ENCODE measurements at regions not wholly inside any gene's neighbourhood (a gene's known extent, or its start where the extent isn't known, plus 50 kb on each side); places are given as distances from the start of the nearest gene placed in this dataset.

- DNase-seq (ENCODE audit: low read depth, low spot score), result no peak
Measured at GRCh38 chr10:129321727-129322126, 145.3 kb upstream of the MGMT start.

GRCh38 chr10:129322933-129323820, 143.9 kb upstream of the MGMT start:
- no peak for DNase-seq (ENCODE audit: low read depth, low spot score)

DNA sequence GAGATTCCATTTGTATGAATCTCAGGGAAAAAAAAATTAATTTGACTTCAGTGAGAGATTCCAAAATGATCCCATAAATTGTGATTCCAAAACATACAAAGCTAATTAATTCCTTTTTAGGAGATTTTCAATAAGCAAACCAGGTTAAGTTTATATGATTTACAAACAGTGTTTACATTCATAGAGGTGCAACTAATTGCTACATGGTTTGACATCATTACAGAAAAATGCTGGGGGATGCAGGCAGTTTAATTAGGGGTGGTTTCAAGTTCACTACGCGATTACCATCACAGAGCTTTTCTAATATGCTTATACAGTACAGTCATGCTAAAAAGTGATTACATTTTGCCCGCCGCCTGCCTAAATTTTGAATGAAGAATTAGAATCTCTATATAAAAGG, 143.2 kb upstream of the MGMT start:
- no peak for DNase-seq (ENCODE audit: low read depth, low spot score)

- no peak for DNase-seq (ENCODE audit: low read depth, low spot score)
Measured at GRCh38 chr10:129325893-129326292, 141.1 kb upstream of the MGMT start.

DNA sequence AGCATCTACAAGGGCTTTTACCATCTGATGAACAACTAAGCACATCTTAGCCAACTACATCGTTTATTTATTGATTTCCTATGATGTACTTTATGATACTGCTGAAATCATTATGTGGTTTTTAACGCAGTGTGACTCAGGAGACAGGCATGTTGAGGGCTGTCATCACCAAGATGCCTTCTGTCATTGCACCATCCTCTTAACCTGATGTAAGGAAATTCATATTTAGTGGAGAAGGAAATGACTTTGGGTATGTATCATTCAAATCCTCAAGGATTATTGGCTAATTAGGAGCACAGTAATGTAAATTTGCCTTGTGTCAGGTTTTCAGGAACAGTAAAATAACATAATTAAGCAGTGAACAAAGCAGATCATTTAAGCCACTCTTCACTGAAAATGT, 138.5 kb upstream of the MGMT start:
- no peak for DNase-seq (ENCODE audit: low read depth, low spot score)

GRCh38 chr10:129329385-129330055, 137.5 kb upstream of the MGMT start:
- DNase-seq (ENCODE audit: low read depth, low spot score), result no peak

- DNase-seq (ENCODE audit: low read depth, low spot score), result no peak
Measured at GRCh38 chr10:129330211-129330610, 136.8 kb upstream of the MGMT start.

GRCh38 chr10:129331207-129331838, 135.7 kb upstream of the MGMT start:
- DNase-seq (ENCODE audit: low read depth, low spot score), result no peak

- DNase-seq (ENCODE audit: low read depth, low spot score), result no peak
Measured at GRCh38 chr10:129331839-129332220, 135.2 kb upstream of the MGMT start.

DNA sequence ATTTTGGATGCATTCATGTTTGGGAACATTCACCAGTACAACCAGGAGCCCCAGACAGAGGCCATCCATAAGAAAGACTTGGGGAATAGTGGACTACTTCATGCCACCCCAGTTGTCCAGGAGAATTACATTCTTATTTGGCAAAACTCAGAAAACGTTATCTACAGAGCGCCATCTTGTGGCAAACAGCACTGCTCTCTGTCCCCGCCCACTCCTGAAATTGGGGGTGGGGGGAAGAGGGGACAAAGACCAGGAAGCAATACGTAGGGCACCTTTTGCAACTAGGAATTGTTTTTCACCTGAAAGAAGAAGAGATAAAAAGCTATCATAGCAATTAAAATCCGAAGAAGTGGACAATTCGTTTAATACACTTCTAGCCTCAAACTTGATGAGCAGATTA, 134.6 kb upstream of the MGMT start:
- DNase-seq (ENCODE audit: low read depth, low spot score), result no peak

DNA sequence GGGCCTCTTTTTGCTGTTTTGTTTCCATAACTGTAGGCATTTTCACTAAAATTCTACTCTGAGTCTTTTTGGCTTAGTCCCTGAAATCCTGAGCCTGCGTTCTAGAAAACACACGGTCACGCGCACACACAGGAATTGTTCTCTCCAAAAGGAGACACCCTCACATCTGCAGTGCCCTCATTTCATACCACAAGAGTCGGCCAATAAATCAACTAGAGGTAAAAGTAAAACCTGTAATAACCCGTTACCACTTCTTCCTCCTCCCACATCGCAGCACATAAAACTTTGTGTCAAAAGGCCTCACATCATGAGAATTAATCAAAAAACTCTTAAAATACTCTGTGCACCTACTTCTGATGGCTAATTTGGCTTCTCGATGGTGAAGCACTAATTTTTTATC, 133.3 kb upstream of the MGMT start:
- no peak for DNase-seq (ENCODE audit: low read depth, low spot score)

DNA sequence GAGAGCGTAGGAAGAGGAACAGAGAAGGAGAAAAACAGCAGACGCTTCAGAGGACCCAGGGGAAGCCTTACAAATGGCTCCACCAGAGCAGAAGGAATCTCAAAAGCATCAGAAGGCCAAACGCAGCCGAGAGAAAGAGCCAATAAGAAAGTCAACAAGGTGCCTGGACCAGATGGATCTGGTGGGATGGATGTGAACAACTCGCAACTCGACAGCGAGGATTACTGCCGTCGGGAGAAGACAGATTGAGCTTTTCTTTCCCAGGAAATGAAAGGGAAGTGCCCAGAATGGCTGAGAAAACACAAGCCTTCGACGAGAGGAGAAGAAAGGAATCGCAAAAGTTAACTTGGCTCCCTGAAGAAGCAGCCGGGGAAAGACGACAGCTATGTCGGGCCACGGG, 132.8 kb upstream of the MGMT start:
- no peak for DNase-seq (ENCODE audit: low read depth, low spot score)

GRCh38 chr10:129335396-129335795, 131.6 kb upstream of the MGMT start:
- no peak for DNase-seq (ENCODE audit: low read depth, low spot score)

DNA sequence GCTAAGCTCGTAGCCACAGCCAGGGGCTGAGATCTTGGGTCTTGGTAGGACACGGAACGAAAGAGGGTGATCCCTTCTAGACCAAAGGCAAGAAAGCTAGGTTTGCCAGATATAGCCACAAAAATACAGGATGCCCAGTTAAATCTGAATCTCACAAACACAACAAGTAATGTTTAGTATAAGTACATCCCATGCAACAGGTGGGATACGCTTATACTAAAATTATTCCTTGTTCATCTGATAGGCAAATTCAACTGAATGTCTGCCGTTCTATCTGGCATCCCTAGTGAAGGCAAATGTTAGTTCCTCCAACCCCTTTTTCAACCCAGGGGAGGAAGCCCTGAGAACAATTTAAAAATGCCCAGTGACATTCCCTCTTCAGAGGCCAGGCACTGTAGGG, 131.1 kb upstream of the MGMT start:
- no peak for DNase-seq (ENCODE audit: low read depth, low spot score)

- DNase-seq (ENCODE audit: low read depth, low spot score), result no peak
Measured at GRCh38 chr10:129339191-129339590, 127.8 kb upstream of the MGMT start.

GRCh38 chr10:129339841-129340240, 127.2 kb upstream of the MGMT start:
- DNase-seq (ENCODE audit: low read depth, low spot score), result no peak

- no peak for DNase-seq (ENCODE audit: low read depth, low spot score)
Measured at GRCh38 chr10:129341087-129341486, 126.0 kb upstream of the MGMT start.

DNA sequence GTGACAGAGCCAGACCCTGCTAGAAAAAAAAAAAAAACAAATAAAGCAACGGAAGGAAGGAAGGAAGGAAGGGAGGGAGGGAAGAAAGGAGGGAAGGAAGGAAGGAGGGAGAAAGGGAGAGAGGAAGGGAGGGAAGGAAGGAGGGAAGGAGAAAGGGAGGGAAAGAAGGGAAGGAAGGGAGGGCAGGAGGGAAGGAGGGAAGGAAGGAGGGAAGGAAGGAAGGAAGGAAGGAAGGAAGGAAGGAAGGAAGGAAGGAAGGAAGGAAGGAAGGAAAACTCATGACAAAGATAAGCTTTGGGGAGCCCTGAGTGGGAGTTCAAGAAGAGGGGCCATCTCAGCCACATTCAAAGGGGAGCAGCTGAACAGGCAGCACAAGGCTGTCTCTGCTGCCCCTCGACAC, 124.7 kb upstream of the MGMT start:
- DNase-seq (ENCODE audit: low read depth, low spot score), result no peak

DNA sequence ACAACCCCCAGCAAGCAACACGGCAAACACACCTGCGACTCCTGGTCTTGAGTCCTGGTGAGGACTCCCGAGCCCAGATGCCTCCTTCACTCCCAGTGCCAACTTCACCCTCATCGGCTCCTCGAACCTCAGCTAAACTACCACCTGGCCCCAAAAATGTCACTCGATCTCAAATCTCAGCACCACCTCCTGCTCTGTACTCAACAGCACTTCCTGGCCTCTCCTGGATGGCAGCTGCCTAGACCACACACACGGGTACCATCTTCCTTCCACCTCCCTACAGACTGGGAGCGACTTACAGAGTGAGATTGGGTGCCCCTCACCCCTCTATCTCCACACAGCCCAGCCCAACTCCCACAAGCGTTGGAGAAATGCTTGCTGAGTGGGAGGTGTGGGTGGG, 123.9 kb upstream of the MGMT start:
- no peak for DNase-seq (ENCODE audit: low read depth, low spot score)

GRCh38 chr10:129344103-129344502, 122.9 kb upstream of the MGMT start:
- no peak for DNase-seq (ENCODE audit: low read depth, low spot score)

GRCh38 chr10:129344731-129345355, 122.2 kb upstream of the MGMT start:
- no peak for DNase-seq (ENCODE audit: low read depth, low spot score)

GRCh38 chr10:129345763-129346162, 121.3 kb upstream of the MGMT start:
- DNase-seq (ENCODE audit: low read depth, low spot score), result no peak
